ENCODE measurements at regions not wholly inside any gene's neighbourhood (a gene's known extent, or its start where the extent isn't known, plus 50 kb on each side); places are given as distances from the start of the nearest gene placed in this dataset.
A peak's percentile ranks its signal among the peaks of the same experiment; 100 is the strongest.
"Not testable (repeated sequence)": the region's sequence is repeated elsewhere in the genome, so short reads cannot be mapped to it uniquely, and the experiment has no call there.

DNA sequence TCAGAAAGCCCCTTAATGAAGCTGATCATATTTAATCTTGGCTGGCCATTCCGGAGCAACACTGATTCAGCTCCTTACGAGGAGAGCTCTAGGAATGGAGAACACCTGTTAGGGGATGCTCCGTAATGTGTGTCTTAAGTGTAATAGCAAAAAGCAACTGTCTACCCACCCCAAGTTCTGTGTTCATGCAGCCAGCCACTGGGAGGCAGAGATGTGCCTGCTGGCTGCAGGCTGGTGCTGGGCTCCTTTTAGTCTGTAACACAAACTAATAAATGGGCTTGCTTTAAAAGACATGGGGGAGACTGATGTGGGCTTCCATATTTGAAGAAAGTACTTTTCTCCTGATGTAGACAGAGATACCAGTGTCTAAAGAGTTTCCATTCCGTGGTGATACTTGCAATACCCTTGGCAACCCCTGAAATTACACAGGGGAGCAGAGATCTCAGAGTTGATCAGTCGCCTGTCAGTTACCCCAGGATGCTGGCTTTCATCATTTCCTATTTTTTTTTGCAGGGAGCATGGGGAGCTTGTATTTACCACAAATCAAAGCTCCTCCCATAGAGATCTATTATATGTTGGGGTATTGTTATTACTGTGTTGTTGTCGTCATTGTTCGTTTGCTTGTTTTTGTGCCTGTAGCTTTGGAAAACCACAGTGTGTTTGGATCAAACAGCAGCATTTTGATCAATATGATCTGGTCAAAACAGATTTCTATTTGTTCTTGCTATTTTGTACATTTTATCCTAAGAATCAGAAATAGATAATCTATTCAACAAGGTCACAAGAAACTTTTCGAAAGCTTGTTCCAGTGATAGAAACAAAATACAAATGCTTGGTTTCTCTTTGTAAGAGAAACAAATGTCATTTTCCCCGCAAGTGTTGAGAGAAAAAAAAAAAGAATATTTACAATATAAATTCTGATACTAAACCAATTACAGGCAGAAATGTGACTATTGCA is 65.8 kb downstream of the MTX3 start:
- DNase-seq: no peak

DNA sequence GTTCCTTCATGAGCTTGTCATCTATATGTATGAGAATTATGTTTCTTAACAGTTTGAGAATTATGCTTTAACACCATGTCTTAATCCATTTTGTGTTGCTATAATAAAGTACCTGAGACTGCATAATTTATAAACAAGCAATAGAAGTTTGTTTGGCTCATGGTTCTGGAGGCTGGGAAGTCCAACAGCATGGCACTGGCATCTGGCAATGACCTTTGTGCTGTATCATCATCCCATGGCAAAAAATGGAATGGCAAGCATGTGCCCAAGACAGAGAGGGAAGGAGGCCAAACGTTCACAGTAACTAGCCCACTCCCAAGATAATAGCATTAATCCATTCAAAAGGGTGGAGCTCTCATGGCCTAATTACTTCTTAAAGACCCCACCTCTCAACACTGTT is 67.6 kb downstream of the MTX3 start:
- no peak for DNase-seq

DNA sequence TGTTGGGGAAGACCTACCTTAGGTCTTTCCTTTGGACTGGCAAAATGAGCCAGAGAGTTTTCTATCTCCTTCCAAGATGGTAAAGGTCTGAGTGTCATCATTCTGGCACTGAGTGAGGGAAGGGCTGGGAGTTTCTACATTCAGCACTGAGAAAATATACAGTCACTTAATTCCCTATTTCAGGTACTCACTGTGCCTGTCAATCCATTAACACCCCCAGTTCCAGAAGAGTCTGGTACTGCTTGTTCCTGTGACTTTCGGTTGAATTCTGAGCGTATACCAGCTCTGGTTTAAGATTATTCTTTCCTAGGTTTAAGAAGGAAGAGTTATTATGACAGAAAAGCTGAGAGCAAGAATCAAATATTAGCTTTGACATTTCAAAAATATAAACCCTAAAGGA is 68.4 kb downstream of the MTX3 start:
- DNase-seq: no peak

DNA sequence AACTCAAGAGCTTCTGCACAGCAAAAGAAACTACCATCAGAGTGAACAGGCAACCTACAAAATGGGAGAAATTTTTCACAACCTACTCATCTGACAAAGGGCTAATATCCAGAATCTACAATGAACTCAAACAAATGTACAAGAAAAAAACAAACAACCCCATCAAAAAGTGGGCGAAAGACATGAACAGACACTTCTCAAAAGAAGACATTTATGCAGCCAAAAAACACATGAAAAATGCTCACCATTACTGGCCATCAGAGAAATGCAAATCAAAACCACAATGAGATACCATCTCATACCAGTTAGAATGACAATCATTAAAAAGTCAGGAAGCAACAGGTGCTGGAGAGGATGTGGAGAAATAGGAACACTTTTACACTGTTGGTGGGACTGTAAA is 83.6 kb downstream of the MTX3 start:
- not testable (repeated sequence) for DNase-seq

DNA sequence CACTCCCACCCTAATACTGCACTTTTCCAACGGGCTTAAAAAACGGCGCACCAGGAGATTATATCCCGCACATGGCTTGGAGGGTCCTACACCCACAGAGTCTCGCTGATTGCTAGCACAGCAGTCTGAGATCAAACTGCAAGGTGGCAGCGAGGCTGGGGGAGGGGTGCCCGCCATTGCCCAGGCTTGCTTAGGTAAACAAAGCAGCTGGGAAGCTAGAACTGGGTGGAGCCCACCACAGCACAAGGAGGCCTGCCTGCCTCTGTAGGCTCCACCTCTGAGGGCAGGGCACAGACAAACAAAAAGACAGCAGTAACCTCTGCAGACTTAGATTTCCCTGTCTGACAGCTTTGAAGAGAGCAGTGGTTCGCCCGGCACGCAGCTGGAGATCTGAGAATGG is 88.5 kb downstream of the MTX3 start:
- DNase-seq: not testable (repeated sequence)

DNA sequence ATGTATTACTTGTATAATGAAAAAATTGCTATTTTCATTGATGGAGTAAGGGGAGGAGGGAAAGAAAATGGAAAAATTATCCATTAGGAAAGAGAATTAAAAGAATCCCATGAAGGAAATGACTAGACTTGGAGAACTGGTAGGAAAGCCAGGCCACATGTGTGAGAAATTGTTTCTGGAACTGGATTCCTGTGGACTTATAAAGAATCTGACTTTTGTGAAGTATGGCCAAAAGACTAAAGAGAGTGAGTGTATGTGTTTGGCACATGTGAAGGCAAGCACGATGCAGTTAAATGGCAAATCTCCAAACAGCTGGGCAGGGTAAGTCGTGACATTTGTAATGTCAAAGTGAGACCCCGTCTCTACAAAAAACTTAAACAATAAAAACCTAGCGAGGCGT is 89.4 kb downstream of the MTX3 start:
- DNase-seq: no peak

DNA sequence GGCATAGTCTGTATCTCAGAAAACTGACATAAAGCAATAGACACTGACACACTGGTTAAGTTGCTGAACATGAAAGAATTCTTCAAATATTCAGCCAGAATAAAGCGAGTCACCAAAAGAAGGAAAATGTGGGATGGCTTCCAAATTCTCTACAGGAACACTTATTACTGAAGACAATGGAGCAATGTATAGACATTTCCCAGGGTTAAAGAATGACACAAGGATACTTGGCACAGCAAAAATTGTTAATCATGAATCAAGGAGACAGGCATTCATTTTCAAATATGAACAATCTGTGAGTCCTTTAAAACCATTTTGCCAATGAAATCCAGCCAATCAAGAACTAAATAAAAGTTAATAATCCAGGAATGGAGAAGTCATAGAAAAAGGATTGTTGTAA is 92.5 kb downstream of the MTX3 start:
- no peak for DNase-seq

DNA sequence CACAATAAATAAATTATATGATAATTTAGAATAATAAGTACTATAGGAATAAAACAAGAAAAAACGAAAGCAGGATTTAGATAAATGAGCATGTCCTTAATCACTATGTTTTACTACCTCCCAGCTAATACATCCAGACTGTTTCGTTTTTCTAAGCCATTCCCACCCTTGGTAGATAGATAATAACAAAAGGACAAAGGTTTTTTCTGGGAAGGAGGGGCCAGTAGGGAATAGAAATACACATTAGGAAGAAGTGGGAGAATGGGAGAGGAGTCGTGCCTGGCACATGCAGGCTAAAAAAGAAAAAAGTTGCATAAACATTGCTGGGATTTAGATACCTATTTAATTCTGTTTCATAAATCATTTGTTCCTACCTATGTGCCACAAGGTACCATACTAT is 97.1 kb downstream of the MTX3 start:
- DNase-seq: no peak

DNA sequence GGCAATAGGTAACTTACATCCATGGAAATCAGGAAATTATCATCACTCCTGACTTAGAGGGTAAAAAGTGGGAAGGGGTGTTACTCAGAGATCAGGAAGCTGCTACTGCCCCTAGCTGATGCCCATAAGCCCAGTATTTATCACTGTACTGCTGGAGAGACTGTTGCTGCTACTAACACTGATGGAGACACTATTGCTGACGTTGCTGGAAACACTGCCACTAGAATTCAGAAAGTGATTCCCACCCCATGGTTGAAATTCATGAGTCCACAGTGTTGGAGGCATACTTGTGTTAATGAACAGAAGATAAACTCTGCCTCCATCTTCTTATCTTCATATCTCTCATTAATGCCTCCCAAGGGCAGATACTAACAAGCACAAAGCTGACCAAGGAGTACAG is 97.6 kb downstream of the MTX3 start:
- no peak for DNase-seq

DNA sequence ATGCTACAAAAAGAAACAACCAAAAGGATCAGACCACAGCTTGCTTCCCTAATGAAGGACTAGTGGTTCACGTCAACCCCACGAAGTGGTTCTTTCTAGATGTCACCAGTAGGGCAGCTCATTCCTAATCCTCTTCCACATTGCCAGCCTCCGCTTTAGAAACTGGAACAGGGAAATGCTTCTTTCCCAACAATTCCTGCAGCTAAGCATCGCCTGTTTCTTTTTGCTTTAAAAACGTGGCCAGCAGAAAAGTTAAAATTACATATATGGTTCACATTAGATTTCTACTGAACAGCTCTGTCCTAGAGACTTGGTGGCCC is 100.2 kb downstream of the MTX3 start:
- no peak for DNase-seq

DNA sequence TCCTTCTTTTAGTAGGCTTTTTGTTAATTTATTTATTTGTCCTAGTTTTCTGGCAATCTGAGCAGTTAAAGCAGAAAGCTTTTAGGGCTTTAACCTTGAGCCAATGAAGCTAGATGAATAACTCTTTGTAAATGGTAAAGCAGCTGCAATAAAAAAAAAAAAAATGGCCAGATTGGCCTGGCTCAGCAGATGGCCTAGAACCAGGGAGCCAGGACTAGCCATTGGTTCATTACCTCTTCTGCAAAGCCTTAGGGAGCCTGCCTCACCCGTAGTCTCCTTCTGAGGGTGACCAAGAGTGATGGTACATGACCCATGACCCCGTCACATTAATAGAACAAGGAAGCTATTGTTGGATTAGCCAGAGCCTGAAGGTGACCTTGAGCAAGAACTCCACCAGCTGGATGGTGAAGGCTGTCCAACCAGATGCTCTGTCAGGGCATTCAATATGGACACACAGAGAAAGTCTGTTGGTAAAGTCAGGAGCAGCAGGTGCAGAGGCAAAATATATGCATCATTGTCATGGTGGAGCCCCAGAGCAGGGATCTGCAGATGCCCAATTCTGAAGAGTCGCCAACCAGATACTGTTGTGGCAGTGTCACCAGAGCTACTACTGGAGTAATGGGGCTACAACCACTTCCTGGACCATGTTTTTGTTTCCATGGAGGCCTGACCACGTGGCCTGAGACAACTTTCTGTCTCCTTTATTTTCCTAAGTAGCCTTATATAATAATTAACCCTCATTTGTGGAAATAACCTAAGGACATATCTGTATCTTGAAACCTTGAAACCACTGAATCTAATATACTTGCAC is 100.7 kb downstream of the MTX3 start:
- DNase-seq: peak; percentile 42

DNA sequence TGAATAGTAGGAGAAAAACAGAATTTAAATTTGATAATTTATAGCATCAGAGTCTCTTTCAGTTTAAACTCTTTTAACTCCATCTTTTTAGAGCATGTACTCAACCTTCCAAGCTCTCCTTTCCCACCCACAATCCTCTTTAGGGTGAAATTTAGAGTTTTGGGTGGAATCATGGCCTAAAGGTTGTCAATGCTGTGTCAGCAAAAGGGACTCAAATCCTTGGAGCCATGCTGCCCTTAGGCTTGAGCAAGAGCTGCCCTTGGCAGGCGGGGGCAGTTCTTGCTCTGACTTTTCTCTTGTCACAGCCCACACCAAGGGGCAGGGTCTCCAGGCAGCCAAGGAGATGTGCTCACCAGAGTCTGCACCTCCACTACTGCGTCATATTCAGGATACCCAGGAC is 102.4 kb downstream of the MTX3 start:
- DNase-seq: no peak

DNA sequence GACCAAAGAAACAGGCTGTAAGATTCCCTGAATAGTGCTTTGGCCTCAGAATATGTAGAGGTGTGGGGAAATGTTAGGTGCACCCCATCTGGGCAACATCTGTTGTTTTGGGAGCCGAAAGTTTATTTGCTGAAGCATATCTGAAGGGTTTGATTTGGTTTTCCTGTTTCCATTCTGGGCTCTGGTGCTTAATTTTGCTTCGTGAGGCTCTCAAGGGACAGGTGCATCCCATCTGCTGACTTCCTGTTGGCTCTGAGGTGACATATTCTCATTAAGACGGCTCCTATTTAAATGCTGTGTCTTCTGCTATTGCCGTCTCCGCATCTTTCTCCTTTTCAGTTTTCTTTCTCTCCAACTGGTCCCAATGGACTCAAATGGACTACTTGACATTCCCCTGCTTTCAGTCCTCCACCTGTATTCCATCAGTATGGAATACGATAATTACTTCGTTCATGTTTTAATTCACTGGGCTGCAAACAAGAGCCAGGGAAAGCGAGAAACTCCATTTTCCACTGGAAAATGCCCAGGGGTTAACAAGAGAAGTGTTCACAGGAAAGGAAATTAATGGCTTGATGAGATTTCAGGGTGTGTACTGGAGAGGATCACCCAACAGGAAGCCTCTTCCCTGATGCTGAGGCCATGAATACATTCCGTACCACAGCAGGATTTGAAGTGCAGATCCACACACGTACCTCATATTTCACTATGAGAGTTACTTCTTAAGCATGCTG is 104.0 kb downstream of the MTX3 start:
- DNase-seq: peak; percentile 39

DNA sequence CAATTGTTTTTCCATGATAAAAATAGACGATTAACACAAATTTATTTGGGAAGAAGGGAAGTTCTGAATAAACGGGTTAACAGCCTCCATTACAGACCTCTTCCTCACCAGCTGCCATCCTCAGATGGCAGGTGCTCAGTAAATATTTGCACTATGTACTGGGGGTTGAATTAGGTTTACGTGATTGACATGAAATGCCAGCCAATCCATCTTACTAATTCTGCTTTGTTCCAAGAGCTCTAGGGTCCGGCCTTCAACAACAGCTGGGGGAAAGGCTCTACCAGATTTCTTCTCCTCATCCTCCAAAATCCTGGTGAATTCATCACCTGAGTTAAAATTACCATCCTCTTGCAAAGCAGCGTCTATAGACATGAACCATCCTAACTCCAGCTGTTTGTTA is 104.6 kb downstream of the MTX3 start:
- peak; percentile 63 for DNase-seq

DNA sequence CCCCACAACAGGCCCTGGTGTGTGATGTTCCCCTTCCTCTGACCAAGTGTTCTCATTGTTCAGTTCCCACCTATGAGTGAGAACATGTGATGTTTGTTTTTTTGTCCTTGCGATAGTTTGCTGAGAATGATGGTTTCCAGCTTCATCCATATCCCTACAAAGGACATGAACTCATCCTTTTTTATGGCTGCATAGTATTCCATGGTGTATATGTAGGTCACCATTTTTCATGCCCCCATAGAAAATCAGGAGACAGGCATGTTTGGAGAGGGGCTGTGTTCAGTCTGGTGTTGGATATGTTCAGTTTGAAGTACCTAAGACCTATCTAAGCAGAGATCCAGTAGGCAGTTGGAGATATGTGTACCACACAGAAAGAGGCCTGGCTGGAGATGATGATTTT is 111.2 kb downstream of the MTX3 start:
- DNase-seq: not testable (repeated sequence)

DNA sequence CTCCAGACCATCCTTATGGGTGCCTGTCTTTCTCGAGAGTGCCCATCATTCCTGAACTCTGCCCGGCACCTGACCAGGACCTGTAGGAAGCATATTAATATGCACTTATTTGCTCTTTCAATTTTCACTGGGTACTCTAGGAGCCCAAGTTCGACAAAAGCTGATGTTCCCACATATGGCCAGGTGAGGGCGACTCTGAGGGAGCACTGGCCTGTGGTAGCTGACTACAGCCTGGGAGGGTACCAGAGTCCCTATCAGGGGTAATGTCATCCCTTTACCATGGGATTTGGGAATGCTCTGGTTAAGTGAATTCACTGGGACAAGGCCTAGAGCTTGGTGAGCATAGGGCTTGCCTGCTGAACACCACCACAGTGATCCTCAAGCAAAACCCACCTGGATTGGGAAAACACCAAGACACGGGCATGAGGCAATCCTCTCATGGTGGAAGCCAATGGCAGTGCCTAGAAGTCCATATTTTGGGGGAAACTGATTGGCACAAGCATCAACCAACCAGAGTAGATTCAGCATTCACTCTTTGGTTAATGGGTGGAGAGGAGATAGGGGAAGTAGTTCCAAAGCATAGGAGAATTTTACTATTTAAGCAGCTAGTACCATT is 112.2 kb downstream of the MTX3 start:
- DNase-seq: peak; percentile 49

DNA sequence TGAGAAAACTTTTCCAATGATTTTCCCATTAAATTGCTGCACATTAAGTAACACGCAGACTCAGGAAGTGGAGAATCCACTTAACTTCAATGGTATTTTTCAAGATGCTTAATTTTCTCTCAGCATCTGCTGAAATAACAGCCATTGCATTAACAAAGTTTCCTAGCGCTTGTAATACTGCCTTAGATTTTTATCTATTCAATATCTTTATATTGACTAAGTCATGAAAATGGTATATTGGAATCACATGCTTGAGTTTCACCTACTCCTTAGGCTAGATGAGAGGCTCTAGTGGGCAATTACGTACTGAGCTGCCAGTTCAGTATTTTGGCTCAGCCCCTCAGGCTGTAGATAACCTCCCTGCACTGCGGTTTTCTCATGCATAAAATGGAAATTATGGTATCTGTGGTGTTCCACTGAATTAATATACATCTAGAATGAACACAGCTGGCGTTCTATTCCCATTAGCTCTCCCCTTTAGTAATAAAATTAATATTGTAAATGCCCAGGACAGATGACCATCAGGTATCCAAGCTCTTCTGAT is 112.9 kb downstream of the MTX3 start:
- DNase-seq: no peak

DNA sequence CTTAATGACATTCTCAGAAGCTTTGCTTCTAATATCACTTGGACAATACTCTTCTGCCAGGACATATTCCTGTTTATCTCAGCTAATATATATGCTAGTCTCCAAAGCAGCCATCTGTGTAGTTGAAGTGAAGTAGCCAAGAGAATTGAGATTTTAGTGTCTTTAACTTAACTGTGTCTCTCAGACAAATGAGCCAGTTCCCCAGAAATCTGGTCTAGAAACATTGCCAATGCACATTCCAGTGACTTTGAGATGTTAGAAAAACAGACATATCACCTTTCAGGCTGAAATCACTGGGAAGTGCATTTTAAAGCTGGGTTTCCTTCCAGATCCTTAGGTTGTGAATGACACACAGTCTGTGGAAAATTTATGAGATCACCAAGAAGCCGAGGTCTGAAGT is 114.6 kb downstream of the MTX3 start:
- DNase-seq: no peak

DNA sequence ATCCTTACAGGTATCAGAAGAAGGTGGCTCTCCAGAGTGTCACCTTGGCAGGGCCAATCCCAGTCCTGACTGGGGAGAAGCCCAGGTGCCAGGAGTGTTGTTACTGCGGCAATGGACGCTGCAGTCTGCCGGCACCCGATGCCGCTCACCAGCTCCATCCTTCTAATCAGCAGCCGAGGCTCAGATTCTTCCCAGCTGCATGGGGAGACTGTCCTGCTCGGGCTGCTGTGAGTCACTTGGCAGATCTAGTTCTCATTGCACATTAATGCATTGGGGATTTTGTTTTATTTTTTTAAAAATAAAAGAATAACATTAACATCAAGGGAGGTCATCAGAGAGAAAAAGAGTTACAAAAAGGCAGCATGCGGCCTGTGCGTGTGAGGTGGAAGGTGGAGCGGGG is 115.8 kb downstream of the MTX3 start:
- no peak for DNase-seq

DNA sequence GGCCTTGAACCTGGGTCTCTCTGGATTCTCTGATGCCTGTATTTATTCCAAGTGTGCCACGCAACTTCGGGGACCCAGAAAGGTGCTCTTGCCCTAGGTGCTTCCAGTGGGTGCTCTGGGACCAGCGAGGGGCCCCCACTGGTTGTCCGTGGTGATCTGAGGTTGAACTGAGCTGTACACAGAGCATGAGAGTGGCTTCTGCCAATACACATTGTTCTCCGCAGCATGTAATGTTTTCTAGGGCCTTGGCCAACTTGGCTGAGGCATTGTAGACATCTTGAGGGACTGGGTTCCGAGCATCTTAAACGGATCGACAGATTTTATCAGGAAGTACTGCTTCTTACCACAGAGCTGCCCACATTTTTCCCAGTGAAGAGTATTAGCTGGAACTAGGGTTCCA is 117.9 kb downstream of the MTX3 start:
- DNase-seq: no peak

DNA sequence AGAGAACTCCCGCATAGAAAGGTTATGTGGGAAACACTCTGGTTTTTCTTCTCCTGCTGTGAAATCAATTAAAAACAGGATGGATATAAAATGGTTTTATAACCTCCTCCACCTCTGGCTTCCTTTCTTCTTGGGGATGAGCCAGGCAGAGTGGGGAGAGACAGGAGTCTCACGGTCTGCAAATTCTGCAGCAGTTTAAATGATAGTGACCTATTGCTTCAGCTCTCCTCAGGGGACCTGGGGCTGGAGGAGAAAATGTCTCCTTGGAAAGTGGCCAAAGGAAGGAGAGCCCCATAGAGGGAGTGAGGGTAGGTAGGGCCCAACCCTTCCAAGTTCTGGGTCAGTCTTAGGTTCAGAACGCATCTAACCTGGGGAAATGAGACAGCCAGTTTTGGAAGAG is 118.8 kb downstream of the MTX3 start:
- no peak for DNase-seq

DNA sequence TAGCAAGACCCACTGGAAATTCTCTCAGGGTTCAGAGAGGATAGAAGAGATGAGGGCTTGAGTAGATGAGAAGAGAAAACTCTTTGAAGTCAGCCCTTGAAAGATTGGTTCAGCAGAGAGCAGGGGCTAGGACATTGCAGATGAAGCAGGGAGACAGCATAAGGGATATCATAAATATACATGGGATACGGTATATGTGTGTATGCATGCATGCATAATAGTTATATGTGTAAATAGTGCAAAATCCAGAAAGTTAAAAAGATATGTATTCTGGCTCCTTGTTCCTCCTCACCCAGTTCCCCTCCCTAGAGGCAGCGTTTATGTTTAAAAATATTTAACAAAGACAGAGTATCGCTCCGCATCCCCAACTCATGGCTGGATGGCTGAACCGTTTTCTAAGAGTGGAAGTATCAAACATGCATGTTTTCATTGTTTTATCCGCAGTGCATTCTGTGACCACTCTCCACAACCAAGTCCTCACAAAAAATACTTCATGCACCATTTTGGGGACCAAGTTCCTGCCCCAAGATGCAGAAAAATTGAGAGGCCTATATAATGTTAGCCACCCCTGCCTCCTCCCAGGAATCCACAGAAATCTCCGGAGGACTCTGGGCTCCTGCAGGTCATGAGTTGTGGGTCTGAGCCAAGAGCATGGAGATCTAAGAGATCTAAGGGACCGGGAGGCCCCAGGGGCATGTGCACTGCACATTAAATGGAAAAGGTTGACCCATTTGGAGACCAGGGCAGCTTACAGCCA is 119.5 kb downstream of the MTX3 start:
- no peak for DNase-seq

Measured in DMS53 (cell line).